BJ (cell line): ENCODE measurements at regions not wholly inside any gene's neighbourhood (a gene's known extent, or its start where the extent isn't known, plus 50 kb on each side); places are given as distances from the start of the nearest gene placed in this dataset.

Source experiments
- CTCF ChIA-PET: fragments of 350-600 bp; formaldehyde crosslinking; extraction: SDS; loops from one replicate; lab custom pipeline; 2021; ENCODE audit warnings: antibody characterized with exemption, inconsistent platforms; lab: Yijun Ruan, JAX
- POLR2A ChIA-PET: fragments of 300-600 bp; sonication (Branson Sonifier 250); formaldehyde crosslinking; extraction: SDS; loops from one replicate; lab custom pipeline; 2021; ENCODE audit warnings: antibody characterized with exemption; lab: Charles Lee
- DNase-seq: peaks from one replicate; pipeline ENCODE4 v3.0.0-alpha.2; 2011; ENCODE audit warnings: low read depth
- H3K27me3 ChIP-seq: 2 replicates; pipeline ENCODE4 v1.6.0; 2011; ENCODE audit warnings: low read length; ENCODE audit not compliant: control insufficient read depth, insufficient read depth
- H3K36me3 ChIP-seq: 2 replicates; pipeline ENCODE4 v1.5.1; 2011; ENCODE audit warnings: low read length; ENCODE audit not compliant: control insufficient read depth, insufficient read depth
- H3K4me3 ChIP-seq: 2 replicates; pipeline ENCODE4 v1.5.1; 2011; ENCODE audit warnings: low read depth, mild to moderate bottlenecking, control low read depth, low read length
- CTCF ChIP-seq: IDR thresholded peaks from 2 replicates; pipeline ENCODE4 v1.5.1; 2011; ENCODE audit warnings: low read depth, mild to moderate bottlenecking, control low read depth, inconsistent platforms, low read length, moderate library complexity; ENCODE audit not compliant: insufficient read depth

DNA sequence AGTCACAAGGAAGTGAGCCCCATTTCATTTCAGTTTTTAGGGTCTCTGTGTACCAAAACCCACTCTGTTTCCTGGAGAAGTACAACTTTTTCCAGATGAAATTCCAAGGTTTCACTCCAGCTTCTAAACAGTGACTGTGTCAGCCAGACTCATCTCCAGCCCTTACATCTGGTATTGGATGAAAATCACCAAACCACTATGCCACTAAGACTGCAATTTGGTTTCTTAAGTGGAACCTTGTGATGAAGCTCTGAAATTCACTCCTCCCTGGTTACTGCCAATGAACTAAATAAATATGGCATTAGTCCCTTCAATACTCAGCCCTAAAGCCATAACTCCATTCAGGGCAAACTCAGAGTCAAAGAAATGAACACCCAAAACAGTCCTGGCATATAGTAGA, 211.2 kb upstream of the DAPK1 start:
- DNase-seq: no peak
- ChIA-PET POLR2A (no interaction called here), CTCF (no interaction called here)
- no peaks in the 10 kb centered on the region for H3K36me3 ChIP-seq
- no peaks in the 10 kb centered on the region for H3K27me3 ChIP-seq
- H3K4me3 ChIP-seq: no peak overlapping the region
- no peak for TF ChIP-seq CTCF

- Histone ChIP-seq H3K36me3 (no peaks in the 10 kb centered on the region), H3K27me3 (no peaks in the 10 kb centered on the region), H3K4me3 (no peak overlapping the region)
- no peak for DNase-seq
- ChIA-PET POLR2A (interaction anchor here (0.6 to 1.4 kb wide), 3 partner anchors 9 to 343 kb away, joined by 4 to 9 read pairs (median 6); partner anchors contain the start of gene GAS1), CTCF (interaction anchor here (1.0 to 1.5 kb wide), 3 partner anchors 15 to 342 kb away, joined by 3 to 5 read pairs (median 3); no protein-coding TSS in a partner anchor)
- TF ChIP-seq CTCF: peak; percentile 51
Observed at GRCh38 chr9:87290241-87291052, 207.2 kb upstream of the DAPK1 start.

DNA sequence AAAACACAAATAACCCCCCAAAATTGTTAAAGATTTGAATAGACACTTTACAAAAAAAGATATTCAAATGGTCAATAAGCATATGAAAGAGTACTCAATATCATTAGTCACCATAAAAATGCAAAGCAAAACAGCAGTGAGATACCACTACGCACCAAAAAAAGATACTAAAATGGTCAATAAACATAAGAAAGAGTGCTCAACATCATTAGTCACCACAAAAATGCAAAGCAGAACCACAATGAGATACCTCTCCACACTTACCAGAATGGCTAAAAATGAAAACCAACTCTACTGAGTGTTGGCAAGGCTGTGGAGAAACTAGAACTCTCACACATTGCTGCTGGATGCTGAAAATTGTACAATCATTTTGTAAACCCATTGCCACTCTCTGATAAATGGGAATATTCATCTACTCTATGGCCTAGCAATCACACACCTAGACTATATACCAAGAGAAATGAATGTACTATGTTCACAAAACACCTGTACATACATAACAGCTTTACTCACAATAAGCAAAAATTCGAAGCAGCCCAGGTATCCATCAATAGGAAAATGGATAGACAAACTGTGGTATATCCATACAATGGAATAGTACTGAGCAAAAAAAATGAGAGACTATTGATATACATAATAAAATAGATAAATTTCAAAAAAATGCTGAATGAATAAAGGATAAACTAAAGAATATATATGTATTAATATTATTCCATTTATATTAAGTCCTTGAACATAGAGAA, 205.0 kb upstream of the DAPK1 start:
- no peak for DNase-seq

GRCh38 chr9:87294126-87294525, 203.5 kb upstream of the DAPK1 start:
- ChIA-PET CTCF (interaction anchor here (1.1 to 1.4 kb wide), 2 partner anchors 23 to 27 kb away, joined by 3 to 4 read pairs; no protein-coding TSS in a partner anchor), POLR2A (interaction anchor here (0.6 kb wide), 1 partner anchor 970 kb away, joined by 3 read pairs; no protein-coding TSS in a partner anchor)
- TF ChIP-seq CTCF: no peak
- Histone ChIP-seq H3K36me3 (no peaks in the 10 kb centered on the region), H3K4me3 (no peak overlapping the region), H3K27me3 (no peaks in the 10 kb centered on the region)
- no peak for DNase-seq

More for the DNA sequence above, 205.0 kb upstream of the DAPK1 start:
- ChIA-PET POLR2A (no interaction called here), CTCF (no interaction called here)
- no peak for TF ChIP-seq CTCF
- Histone ChIP-seq H3K27me3 (no peaks in the 10 kb centered on the region), H3K36me3 (no peaks in the 10 kb centered on the region), H3K4me3 (no peak overlapping the region)

- Histone ChIP-seq H3K4me3 (no peak overlapping the region), H3K36me3 (no peaks in the 10 kb centered on the region), H3K27me3 (no peaks in the 10 kb centered on the region)
- ChIA-PET CTCF (interaction anchor here (0.9 to 1.3 kb wide), 2 partner anchors 13 to 23 kb away, joined by 3 to 4 read pairs; no protein-coding TSS in a partner anchor), POLR2A (no interaction called here)
- no peak for DNase-seq
- TF ChIP-seq CTCF: no peak
Observed at GRCh38 chr9:87300915-87301314, 196.8 kb upstream of the DAPK1 start.
